ENCODE measurements at regions not wholly inside any gene's neighbourhood (a gene's known extent, or its start where the extent isn't known, plus 50 kb on each side); places are given as distances from the start of the nearest gene placed in this dataset.
"Not testable (repeated sequence)": the region's sequence is repeated elsewhere in the genome, so short reads cannot be mapped to it uniquely, and the experiment has no call there.

DNA sequence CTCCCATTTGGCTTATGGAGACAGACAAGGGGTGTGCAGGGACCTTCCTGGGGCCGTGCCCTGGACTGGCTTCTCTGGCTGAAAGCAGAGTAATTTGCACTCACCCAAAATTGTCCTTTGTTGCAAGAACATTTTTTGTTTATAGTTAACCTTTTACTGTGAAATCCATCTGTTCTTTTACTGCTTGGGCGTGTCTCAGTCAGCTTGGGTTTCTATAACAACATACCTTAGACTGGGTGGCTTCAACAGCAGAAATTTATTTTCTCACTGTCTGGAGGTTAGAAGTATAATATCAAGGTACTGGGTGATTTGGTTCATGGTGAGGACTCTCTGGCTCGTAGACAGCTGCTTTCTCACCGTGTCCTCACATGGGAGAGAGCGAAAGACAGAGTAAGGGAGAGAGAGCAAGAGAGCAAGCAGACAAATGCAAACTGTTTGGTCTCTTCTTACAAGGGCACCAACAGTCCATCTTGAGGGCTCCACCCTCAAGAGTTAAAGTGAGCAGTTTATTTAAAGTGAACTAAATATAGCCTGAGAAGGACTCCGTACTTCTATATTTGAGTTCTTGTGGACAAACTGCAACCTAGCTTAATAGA lies 131.0 kb upstream of the NPY start:
- no peak for DNase-seq (ENCODE audit: extremely low read depth, low read depth)
- no peak for TF ChIP-seq CTCF (IDR thresholded peaks at IDR 0.05; ENCODE audit: low read depth, low read length)

GRCh38 chr7:24157666-24158065 lies 126.3 kb upstream of the NPY start:
- TF ChIP-seq CTCF (IDR thresholded peaks at IDR 0.05; ENCODE audit: low read depth, low read length): no peak
- DNase-seq (ENCODE audit: extremely low read depth, low read depth): no peak

- no peak for DNase-seq (ENCODE audit: extremely low read depth, low read depth)
- TF ChIP-seq CTCF (IDR thresholded peaks at IDR 0.05; ENCODE audit: low read depth, low read length): no peak
Measured at GRCh38 chr7:24158975-24159374, 125.0 kb upstream of the NPY start.

GRCh38 chr7:24164401-24164800 lies 119.6 kb upstream of the NPY start:
- no peak for TF ChIP-seq CTCF (IDR thresholded peaks at IDR 0.05; ENCODE audit: low read depth, low read length)

DNA sequence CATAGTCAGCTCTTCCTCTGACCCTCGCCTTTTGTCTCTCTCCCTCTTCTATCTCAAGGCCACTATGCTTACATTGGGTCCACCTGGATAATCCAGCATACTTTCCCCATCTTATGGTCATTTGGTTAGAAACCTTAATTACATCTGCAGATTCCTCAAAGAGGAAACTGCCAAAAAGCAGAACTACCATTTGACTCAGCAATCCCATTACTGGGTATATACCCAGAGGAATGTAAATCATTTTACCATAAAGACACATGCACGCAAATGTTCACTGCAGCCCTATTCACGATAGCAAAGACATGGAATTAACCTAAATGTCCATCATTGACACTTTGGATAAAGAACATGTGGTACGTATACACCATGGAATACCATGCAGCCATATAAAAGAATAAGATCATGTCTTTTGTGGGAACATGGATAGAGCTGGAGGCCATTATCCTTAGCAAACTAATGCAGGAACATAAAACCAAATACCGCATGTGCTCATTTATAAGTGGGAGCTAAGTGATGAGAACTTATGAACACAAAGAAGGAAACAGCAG lies 114.8 kb upstream of the NPY start:
- DNase-seq (ENCODE audit: extremely low read depth, low read depth): no peak
- TF ChIP-seq CTCF (IDR thresholded peaks at IDR 0.05; ENCODE audit: low read depth, low read length): no peak

More at GRCh38 chr7:24164401-24164800, 119.6 kb upstream of the NPY start:
- DNase-seq (ENCODE audit: extremely low read depth, low read depth): no peak

DNA sequence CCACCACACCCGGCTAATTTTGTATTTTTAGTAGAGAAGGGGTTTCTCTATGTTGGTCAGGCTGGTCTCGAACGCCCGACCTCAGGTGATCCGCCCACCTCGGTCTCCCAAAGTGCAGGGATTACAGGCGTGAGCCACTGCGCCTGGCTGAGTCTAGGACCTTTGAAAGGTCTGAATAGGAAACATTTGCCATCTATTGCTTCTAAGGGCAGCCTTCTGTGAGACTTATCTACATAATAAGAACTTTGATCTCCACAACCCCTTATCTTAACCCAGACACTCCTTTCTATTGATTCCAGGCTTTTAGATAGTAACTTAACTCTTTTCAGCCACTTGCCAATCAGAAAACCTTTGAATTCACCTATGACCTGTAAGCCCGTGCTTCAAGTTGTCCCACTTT lies 112.0 kb upstream of the NPY start:
- DNase-seq (ENCODE audit: extremely low read depth, low read depth): not testable (repeated sequence)

- TF ChIP-seq CTCF (IDR thresholded peaks at IDR 0.05; ENCODE audit: low read depth, low read length): no peak
- no peak for DNase-seq (ENCODE audit: extremely low read depth, low read depth)
Measured at GRCh38 chr7:24172856-24173255, 111.1 kb upstream of the NPY start.

DNA sequence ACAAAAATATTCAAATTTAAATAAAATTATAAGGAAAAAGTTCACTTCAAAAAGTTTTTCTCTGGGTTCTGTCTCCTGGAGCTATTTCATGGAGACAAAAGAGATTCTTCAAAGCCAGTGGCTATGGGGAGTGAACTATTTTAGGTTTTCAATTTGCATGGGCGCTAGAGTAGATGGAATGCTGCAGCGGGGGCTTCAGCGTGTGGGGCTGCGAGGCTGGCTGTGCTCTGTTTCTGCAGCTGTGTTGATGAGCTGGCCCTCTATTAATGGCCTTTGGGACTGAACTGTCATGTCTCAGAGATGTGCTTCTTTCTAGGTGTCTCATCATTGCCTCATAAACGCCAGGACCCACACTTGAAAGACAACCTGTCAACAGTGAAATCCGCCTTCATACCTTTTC lies 108.4 kb upstream of the NPY start:
- no peak for TF ChIP-seq CTCF (IDR thresholded peaks at IDR 0.05; ENCODE audit: low read depth, low read length)
- no peak for DNase-seq (ENCODE audit: extremely low read depth, low read depth)

All from AG09319 (cell line).